IPS-18c (cell line): ENCODE measurements at regions not wholly inside any gene's neighbourhood (a gene's known extent, or its start where the extent isn't known, plus 50 kb on each side); places are given as distances from the start of the nearest gene placed in this dataset.
"Not testable (repeated sequence)": the region's sequence is repeated elsewhere in the genome, so short reads cannot be mapped to it uniquely, and the experiment has no call there.

Experiments used
- H3K4me3 ChIP-seq: 2 replicates; pipeline ENCODE4 v1.7.0; 2013; ENCODE audit warnings: low read depth, mild to moderate bottlenecking, low read length, moderate library complexity; ENCODE audit not compliant: insufficient read depth
- H3K9me3 ChIP-seq: one replicate; pipeline ENCODE4 v1.6.1; 2013; ENCODE audit warnings: mild to moderate bottlenecking, low read length, moderate library complexity; ENCODE audit not compliant: control insufficient read depth, insufficient read depth

DNA sequence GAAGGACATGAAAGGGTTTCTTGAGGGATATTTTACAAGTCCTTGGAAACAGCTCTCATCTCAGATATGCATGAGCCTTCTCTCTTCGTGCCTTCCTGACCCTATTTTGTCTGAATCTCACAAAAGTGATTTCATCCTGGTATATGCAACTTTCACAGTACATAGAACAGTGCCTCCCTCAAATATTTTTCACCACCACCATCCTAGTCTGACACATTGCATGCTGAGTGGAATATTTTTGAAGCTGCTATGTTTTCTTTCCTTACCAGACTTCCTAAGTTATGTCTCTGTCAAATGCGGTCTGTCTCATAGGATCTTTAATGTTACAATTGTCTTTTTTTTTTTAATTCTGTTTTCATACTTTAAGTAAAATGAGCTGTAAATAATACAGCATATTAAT lies 673.3 kb upstream of the LRRN3 start:
- no peaks in the 10 kb centered on the region for H3K9me3 ChIP-seq

DNA sequence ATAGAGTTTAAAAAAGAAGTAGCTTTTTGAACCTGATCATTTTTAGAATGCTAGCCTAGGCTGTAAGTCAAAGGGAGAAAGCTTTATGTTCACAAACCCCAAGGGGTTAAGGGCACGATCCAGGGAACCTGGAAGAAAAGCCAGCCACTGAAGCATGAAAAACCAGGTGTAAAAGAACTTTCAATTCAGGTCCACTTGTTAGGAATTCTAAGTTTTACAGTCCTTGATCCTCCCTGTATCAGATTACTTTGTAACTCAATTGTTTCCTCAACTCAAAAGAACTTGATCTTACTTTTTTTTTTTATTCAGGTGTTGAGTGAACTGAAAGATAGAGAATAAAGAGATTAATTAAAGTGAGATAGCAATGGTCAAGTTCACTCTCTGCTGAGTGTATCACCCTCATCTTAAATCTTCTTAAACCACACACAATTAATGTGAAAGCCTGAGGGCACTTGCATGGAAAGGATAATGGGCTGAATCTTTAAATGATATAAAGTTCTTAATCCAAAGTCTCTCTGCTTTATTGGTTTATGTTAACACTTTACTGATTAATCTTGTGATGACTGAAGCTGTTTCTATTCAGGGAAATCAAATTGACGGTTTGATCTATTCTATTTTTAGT lies 672.2 kb upstream of the LRRN3 start:
- Histone ChIP-seq H3K9me3 (no peaks in the 10 kb centered on the region), H3K4me3 (no peak overlapping the region)

More for the DNA sequence above, 673.3 kb upstream of the LRRN3 start:
- H3K4me3 ChIP-seq: no peak overlapping the region

DNA sequence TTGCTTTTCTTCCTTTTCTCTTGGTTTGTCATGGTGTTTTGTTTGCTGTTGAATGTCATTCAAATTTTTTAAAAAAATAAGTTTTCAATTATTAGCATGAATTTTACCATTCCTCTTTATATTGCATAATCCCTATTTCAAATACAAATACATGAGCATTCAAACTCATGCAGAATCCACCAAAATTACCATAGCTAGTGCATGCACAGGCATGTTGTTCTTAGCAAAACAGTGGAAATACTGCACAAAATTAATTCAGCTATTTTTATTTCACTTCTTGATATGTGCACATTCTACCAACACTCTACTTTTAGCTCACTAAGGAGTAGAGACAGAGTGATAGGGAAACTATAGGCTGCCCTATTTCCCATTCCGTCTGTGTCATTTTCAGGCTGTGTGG lies 670.1 kb upstream of the LRRN3 start:
- no peak overlapping the region for H3K4me3 ChIP-seq
- H3K9me3 ChIP-seq: no peaks in the 10 kb centered on the region

GRCh38 chr7:110421490-110422241 lies 669.3 kb upstream of the LRRN3 start:
- no peaks in the 10 kb centered on the region for H3K9me3 ChIP-seq
- H3K4me3 ChIP-seq: no peak overlapping the region

DNA sequence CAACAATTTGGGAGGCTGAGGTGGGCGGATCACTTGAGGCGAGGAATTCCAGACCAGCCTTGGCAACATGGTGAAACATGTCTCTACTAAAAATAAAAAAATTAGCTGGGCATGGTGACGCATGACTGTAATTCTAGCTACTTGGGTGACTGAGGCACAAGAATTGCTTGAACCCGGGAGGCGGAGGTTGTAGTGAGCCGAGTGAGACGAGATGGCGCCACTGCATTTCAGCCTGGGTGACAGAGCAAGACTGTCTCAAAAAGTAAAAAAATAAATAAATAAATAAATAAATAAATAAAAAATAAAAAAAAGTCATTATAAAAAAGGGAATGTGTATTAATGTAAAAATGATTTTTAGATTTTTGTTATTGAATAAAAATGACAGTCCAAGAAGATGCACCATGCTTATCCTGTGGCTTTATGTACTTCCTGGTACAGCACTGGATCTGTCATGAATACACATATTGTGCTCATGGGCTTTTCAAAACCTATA lies 658.8 kb upstream of the LRRN3 start:
- no peak overlapping the region for H3K4me3 ChIP-seq
- H3K9me3 ChIP-seq: no peaks in the 10 kb centered on the region

DNA sequence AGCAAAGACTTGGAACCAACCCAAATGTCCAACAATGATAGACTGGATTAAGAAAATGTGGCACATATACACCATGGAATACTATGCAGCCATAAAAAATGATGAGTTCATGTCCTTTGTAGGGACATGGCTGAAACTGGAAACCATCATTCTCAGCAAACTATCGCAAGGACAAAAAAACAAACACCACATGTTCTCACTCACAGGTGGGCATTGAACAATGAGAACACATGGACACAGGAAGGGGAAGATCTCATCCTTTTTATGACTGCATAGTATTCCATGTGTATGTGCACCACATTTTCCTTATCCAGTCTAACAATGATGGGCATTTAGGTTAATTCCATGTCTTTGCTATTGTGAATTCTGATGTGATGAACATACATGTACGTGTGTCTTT lies 652.0 kb upstream of the LRRN3 start:
- H3K9me3 ChIP-seq, H3K4me3 ChIP-seq: not testable (repeated sequence)

GRCh38 chr7:110442381-110442837 lies 648.5 kb upstream of the LRRN3 start:
- H3K9me3 ChIP-seq: no peaks in the 10 kb centered on the region
- H3K4me3 ChIP-seq: no peak overlapping the region

DNA sequence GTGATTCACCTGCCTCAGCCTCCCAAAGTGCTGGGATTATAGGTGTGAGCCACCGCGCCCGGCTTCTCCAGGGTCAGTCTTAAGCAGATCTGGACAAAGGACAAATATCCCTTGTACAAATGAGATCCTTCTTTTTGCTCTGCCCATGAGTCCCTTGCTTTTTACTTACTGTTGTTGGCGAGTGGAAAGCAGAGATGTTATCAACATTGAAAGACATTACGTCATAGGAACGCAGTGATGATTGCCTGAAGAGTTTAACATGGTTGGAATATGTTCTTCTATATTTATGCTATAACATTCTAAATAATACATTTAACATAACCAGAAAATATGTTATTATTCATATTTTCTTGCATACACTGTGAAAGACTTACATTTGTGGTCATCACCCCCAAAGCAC lies 644.3 kb upstream of the LRRN3 start:
- no peaks in the 10 kb centered on the region for H3K9me3 ChIP-seq
- H3K4me3 ChIP-seq: no peak overlapping the region

- H3K9me3 ChIP-seq: no peaks in the 10 kb centered on the region
- H3K4me3 ChIP-seq: no peak overlapping the region
These were observed 642.0 kb upstream of the LRRN3 start for GRCh38 chr7:110448918-110449317.

- no peaks in the 10 kb centered on the region for H3K9me3 ChIP-seq
- no peak overlapping the region for H3K4me3 ChIP-seq
These were observed 636.2 kb upstream of the LRRN3 start for GRCh38 chr7:110454713-110455112.

DNA sequence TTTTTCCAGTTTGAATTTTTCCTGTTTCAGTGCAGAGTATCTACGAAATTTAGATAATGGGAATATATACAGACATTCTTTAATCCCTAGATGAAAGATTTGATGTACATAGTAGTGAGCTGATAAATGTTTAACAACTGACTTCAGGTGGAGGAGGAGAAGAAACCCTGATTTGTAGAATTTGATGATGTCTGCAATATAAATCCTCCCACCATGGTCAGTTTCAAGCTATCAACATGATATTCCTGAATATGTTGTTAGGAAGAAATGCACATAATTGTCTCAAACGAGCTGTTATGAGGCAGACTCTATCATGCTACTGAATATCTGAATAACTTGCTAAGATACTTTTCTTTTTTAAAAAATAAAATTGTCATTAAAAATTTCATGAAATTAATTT lies 629.3 kb upstream of the LRRN3 start:
- Histone ChIP-seq H3K9me3 (no peaks in the 10 kb centered on the region), H3K4me3 (no peak overlapping the region)

DNA sequence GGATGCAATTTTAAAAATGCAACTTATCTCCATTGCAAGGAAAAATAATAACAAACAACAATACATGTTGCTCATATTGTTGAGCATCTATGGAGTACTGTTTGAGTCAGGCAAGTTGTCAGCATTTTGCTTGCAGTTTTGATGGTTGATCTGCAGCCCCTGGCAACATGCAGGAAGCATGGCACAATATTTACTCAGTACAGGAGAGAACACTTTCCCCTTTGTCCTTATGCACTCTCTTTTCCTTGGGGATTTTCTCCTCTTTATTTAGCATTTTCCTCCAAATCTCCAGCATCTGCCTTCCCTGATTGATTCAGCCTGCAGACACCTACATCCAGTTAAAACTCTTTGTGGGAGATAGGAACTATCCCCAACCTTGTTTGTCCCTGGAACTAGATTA lies 620.5 kb upstream of the LRRN3 start:
- no peak overlapping the region for H3K4me3 ChIP-seq
- H3K9me3 ChIP-seq: peaks cover 6% of the 10 kb centered on the region

GRCh38 chr7:110472419-110472818 lies 618.5 kb upstream of the LRRN3 start:
- H3K9me3 ChIP-seq, H3K4me3 ChIP-seq: not testable (repeated sequence)

DNA sequence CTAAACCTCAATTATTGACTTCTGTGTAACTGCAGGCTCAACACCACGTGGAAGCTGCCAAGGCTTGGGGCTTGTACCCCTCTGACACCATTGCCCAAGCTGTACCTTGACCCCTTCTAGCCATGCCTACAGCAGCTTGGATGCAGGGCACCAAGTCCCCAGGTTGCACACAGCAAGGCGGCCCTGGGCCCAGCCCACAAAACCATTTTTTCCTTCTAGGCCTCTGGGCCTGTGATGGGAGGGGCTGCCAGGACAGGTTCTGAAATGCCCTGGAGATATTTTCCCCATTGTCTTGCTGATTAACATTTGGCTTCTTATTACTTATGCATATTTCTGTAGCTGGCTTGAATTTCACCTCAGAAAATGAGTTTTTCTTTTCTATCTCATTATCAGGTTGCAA lies 610.0 kb upstream of the LRRN3 start:
- Histone ChIP-seq H3K9me3 (peaks cover 6% of the 10 kb centered on the region), H3K4me3 (no peak overlapping the region)

DNA sequence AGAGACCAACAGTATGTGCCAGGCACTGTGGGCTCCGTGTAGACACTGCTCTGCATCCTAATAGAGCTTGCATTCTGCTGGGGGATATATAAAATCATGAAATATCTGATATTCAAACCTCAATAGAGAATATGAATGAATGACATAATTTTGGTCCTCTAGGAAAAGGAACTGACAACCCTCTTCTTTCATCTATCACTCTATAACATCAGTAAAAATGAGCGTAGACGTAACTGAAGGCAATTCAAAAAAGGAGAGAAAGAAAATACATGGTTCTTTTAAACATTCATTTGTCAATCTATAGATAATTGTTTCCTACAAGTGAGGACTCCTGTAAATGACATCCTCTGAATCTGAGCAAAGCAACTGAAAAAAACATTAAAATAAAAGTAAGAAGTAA lies 607.4 kb upstream of the LRRN3 start:
- Histone ChIP-seq H3K9me3 (peaks cover 6% of the 10 kb centered on the region), H3K4me3 (no peak overlapping the region)

- Histone ChIP-seq H3K4me3 (no peak overlapping the region), H3K9me3 (peaks cover 6% of the 10 kb centered on the region)
These were observed 606.6 kb upstream of the LRRN3 start for GRCh38 chr7:110484356-110484755.

- no peak overlapping the region for H3K4me3 ChIP-seq
- peaks cover under 1% of the 10 kb centered on the region for H3K9me3 ChIP-seq
These were observed 604.4 kb upstream of the LRRN3 start for GRCh38 chr7:110486549-110486948.

GRCh38 chr7:110502888-110503465 lies 588.0 kb upstream of the LRRN3 start:
- no peaks in the 10 kb centered on the region for H3K9me3 ChIP-seq
- no peak overlapping the region for H3K4me3 ChIP-seq
